HepG2 (cell line): ENCODE measurements at regions not wholly inside any gene's neighbourhood (a gene's known extent, or its start where the extent isn't known, plus 50 kb on each side); places are given as distances from the start of the nearest gene placed in this dataset.

Source experiments
- ADNP ChIP-seq: sonication (generic); formaldehyde crosslinking; IDR thresholded peaks from 2 replicates; pipeline ENCODE4 v1.4.0; 2020; ENCODE audit warnings: missing genetic modification reagents
- AHDC1 ChIP-seq: sonication (generic); formaldehyde crosslinking; IDR thresholded peaks from 2 replicates; pipeline ENCODE4 v1.5.1; 2020; ENCODE audit warnings: mild to moderate bottlenecking, missing genetic modification reagents, borderline replicate concordance
- ASH2L ChIP-seq: fragments of 300-600, 200-600 bp; sonication (generic); IDR thresholded peaks from 2 replicates; pipeline ENCODE4 v1.7.0; 2017; ENCODE audit warnings: low read depth, mild to moderate bottlenecking, moderate library complexity, mixed read lengths, low read length; ENCODE audit not compliant: insufficient read length
- CEBPG ChIP-seq: IDR thresholded peaks from 2 replicates; pipeline ENCODE4 v1.6.1; 2016
- DMTF1 ChIP-seq: sonication (generic); formaldehyde crosslinking; IDR thresholded peaks from 2 replicates; pipeline ENCODE4 v1.4.0; 2020; ENCODE audit warnings: mild to moderate bottlenecking, missing genetic modification reagents
- FOSL2 ChIP-seq: sonication (generic); formaldehyde crosslinking; IDR thresholded peaks from 2 replicates; pipeline ENCODE4 v1.4.0; 2020; ENCODE audit warnings: missing genetic modification reagents
- FOXP1 ChIP-seq, 2 experiments: fragments of 450-650 bp in 1 of 2; IDR thresholded peaks; 2 replicates each; pipeline ENCODE4 v1.6.1; 2017 to 2018; ENCODE audit warnings: antibody characterized with exemption in 1 of 2
- HMG20A ChIP-seq: IDR thresholded peaks from 2 replicates; pipeline ENCODE4 v1.6.1; 2016; ENCODE audit warnings: borderline replicate concordance
- HOXD1 ChIP-seq: sonication (generic); formaldehyde crosslinking; IDR thresholded peaks from 2 replicates; pipeline ENCODE4 v1.5.0; 2020; ENCODE audit warnings: missing genetic modification reagents
- KAT2B ChIP-seq: fragments of 150-350 bp; IDR thresholded peaks from 2 replicates; pipeline ENCODE4 v1.6.1; 2014; ENCODE audit warnings: low read depth, low read length, borderline replicate concordance
- MEF2D ChIP-seq: sonication (generic); formaldehyde crosslinking; IDR thresholded peaks from 2 replicates; pipeline ENCODE4 v1.5.1; 2020; ENCODE audit warnings: mild to moderate bottlenecking, missing genetic modification reagents
- PAWR ChIP-seq: sonication (generic); formaldehyde crosslinking; IDR thresholded peaks from 2 replicates; pipeline ENCODE4 v1.4.0; 2020; ENCODE audit warnings: missing genetic modification reagents, mild to moderate bottlenecking, borderline replicate concordance
- POGZ ChIP-seq: sonication (generic); formaldehyde crosslinking; IDR thresholded peaks from 2 replicates; pipeline ENCODE4 v1.4.0; 2020; ENCODE audit warnings: mild to moderate bottlenecking, missing genetic modification reagents
- SIX4 ChIP-seq: sonication (generic); formaldehyde crosslinking; IDR thresholded peaks from 2 replicates; pipeline ENCODE4 v1.4.0; 2020; ENCODE audit warnings: missing genetic modification reagents
- SOX5 ChIP-seq: IDR thresholded peaks from 2 replicates; pipeline ENCODE4 v1.6.1; 2016; ENCODE audit warnings: borderline replicate concordance
- ZBTB10 ChIP-seq: sonication (generic); formaldehyde crosslinking; IDR thresholded peaks from 2 replicates; pipeline ENCODE4 v1.4.0; 2020; ENCODE audit warnings: missing genetic modification reagents, borderline replicate concordance
- ZBTB21 ChIP-seq: sonication (generic); formaldehyde crosslinking; IDR thresholded peaks from 2 replicates; pipeline ENCODE4 v1.4.0; 2020; ENCODE audit warnings: missing genetic modification reagents
- ZNF724P ChIP-seq: sonication (generic); formaldehyde crosslinking; IDR thresholded peaks from 2 replicates; pipeline ENCODE4 v1.8.0; 2022; ENCODE audit warnings: missing genetic modification reagents, borderline replicate concordance
- ZNF780A ChIP-seq: sonication (generic); formaldehyde crosslinking; IDR thresholded peaks from 2 replicates; pipeline ENCODE4 v1.8.0; 2022; ENCODE audit warnings: mild to moderate bottlenecking, missing genetic modification reagents, moderate library complexity
- ZNF788 ChIP-seq: sonication (generic); formaldehyde crosslinking; IDR thresholded peaks from 2 replicates; pipeline ENCODE4 v1.5.0; 2020; ENCODE audit warnings: mild to moderate bottlenecking, missing genetic modification reagents, borderline replicate concordance

- TF ChIP-seq SIX4 (CRISPR knock-in tag) = no peak
- TF ChIP-seq KAT2B = no peak
- TF ChIP-seq HOXD1 (CRISPR knock-in tag) = peak; percentile 100
- TF ChIP-seq HMG20A = peak; percentile 21; the same call in 1 of the 2 replicates
- no peak for TF ChIP-seq AHDC1 (CRISPR knock-in tag)
- no peak for TF ChIP-seq ZNF780A (CRISPR knock-in tag)
- TF ChIP-seq ASH2L = no peak
- TF ChIP-seq ZNF724P (CRISPR knock-in tag) = no peak
- no peak for TF ChIP-seq FOXP1 (IDR thresholded peaks at IDR 0.05)
- peak; percentile 75 for TF ChIP-seq FOXP1 (CRISPR knock-in tag; IDR thresholded peaks at IDR 0.05)
- TF ChIP-seq ZBTB21 (CRISPR knock-in tag) = peak; percentile 53; the same call in 1 of the 2 replicates
- no peak for TF ChIP-seq PAWR (CRISPR knock-in tag)
- peak; percentile 77; the same call in 1 of the 2 replicates for TF ChIP-seq SOX5 (CRISPR knock-in tag)
- TF ChIP-seq ZBTB10 (CRISPR knock-in tag) = no peak
- TF ChIP-seq FOSL2 (CRISPR knock-in tag) = peak; percentile 82
- no peak for TF ChIP-seq ADNP (CRISPR knock-in tag)
- TF ChIP-seq POGZ = no peak
- TF ChIP-seq ZNF788 (CRISPR knock-in tag) = no peak
- TF ChIP-seq DMTF1 (CRISPR knock-in tag) = no peak
- no peak for TF ChIP-seq CEBPG (CRISPR knock-in tag)
- no peak for TF ChIP-seq MEF2D (CRISPR knock-in tag)
Observed at GRCh38 chrX:526295-527224, 104.0 kb upstream of the SHOX start (continued).
